ENCODE measurements at regions not wholly inside any gene's neighbourhood (a gene's known extent, or its start where the extent isn't known, plus 50 kb on each side); places are given as distances from the start of the nearest gene placed in this dataset.

GRCh38 chr10:9157656-9158055 is 1103.2 kb downstream of the GATA3 start:
- Mint-ChIP-seq H3K4me1 (peaks cover 6% of the 10 kb centered on the region), H3K9me3 (peaks cover 22% of the 10 kb centered on the region), H3K36me3 (ENCODE audit: low read depth) (no peaks in the 10 kb centered on the region), H3K4me3 (no peak overlapping the region), H3K27ac (no peak overlapping the region), H3K27me3 (ENCODE audit: low read depth, poor library complexity) (peaks cover 11% of the 10 kb centered on the region)
- no peak for DNase-seq
- TF ChIP-seq CTCF (IDR thresholded peaks at IDR 0.05): no peak

GRCh38 chr10:9158675-9159074 is 1104.2 kb downstream of the GATA3 start:
- no peak overlapping the region for H3K4me3 Mint-ChIP-seq
- no peak overlapping the region for H3K27ac Mint-ChIP-seq
- peaks cover 22% of the 10 kb centered on the region for H3K9me3 Mint-ChIP-seq
- H3K4me1 Mint-ChIP-seq: peaks cover 6% of the 10 kb centered on the region
- H3K27me3 Mint-ChIP-seq (ENCODE audit: low read depth, poor library complexity): peaks cover 7% of the 10 kb centered on the region
- no peak for TF ChIP-seq CTCF (IDR thresholded peaks at IDR 0.05)
- no peak for DNase-seq
- H3K36me3 Mint-ChIP-seq (ENCODE audit: low read depth): no peaks in the 10 kb centered on the region

- H3K27me3 Mint-ChIP-seq (ENCODE audit: low read depth, poor library complexity): peaks cover 4% of the 10 kb centered on the region
- no peak overlapping the region for H3K4me3 Mint-ChIP-seq
- DNase-seq: no peak
- TF ChIP-seq CTCF (IDR thresholded peaks at IDR 0.05): no peak
- no peaks in the 10 kb centered on the region for H3K36me3 Mint-ChIP-seq (ENCODE audit: low read depth)
- peaks cover 29% of the 10 kb centered on the region for H3K9me3 Mint-ChIP-seq
- H3K4me1 Mint-ChIP-seq: peaks cover 6% of the 10 kb centered on the region
- H3K27ac Mint-ChIP-seq: no peak overlapping the region
Measured at GRCh38 chr10:9160275-9160674, 1105.8 kb downstream of the GATA3 start.

GRCh38 chr10:9163699-9164098 is 1109.2 kb downstream of the GATA3 start:
- Mint-ChIP-seq H3K4me1 (no peaks in the 10 kb centered on the region), H3K27me3 (ENCODE audit: low read depth, poor library complexity) (peaks cover 5% of the 10 kb centered on the region), H3K4me3 (no peak overlapping the region), H3K9me3 (peaks cover 29% of the 10 kb centered on the region), H3K36me3 (ENCODE audit: low read depth) (no peaks in the 10 kb centered on the region), H3K27ac (no peak overlapping the region)
- DNase-seq: no peak
- no peak for TF ChIP-seq CTCF (IDR thresholded peaks at IDR 0.05)

GRCh38 chr10:9166770-9167169 is 1112.3 kb downstream of the GATA3 start:
- Mint-ChIP-seq H3K9me3 (peaks cover 7% of the 10 kb centered on the region), H3K27me3 (ENCODE audit: low read depth, poor library complexity) (peaks cover 10% of the 10 kb centered on the region), H3K4me1 (no peaks in the 10 kb centered on the region), H3K36me3 (ENCODE audit: low read depth) (no peaks in the 10 kb centered on the region), H3K4me3 (no peak overlapping the region), H3K27ac (no peak overlapping the region)
- TF ChIP-seq CTCF (IDR thresholded peaks at IDR 0.05): no peak
- no peak for DNase-seq

- H3K27me3 Mint-ChIP-seq (ENCODE audit: low read depth, poor library complexity): peaks cover 12% of the 10 kb centered on the region
- no peak for DNase-seq
- no peak for TF ChIP-seq CTCF (IDR thresholded peaks at IDR 0.05)
Measured at GRCh38 chr10:9172276-9172675, 1117.8 kb downstream of the GATA3 start.

More at GRCh38 chr10:9172276-9172675, 1117.8 kb downstream of the GATA3 start:
- Mint-ChIP-seq H3K9me3 (peaks cover 4% of the 10 kb centered on the region), H3K36me3 (ENCODE audit: low read depth) (no peaks in the 10 kb centered on the region), H3K4me1 (no peaks in the 10 kb centered on the region), H3K27ac (no peak overlapping the region), H3K4me3 (no peak overlapping the region)

All from nephron progenitor cell (in vitro differentiated cells).